ENCODE measurements at regions not wholly inside any gene's neighbourhood (a gene's known extent, or its start where the extent isn't known, plus 50 kb on each side); places are given as distances from the start of the nearest gene placed in this dataset.

DNA sequence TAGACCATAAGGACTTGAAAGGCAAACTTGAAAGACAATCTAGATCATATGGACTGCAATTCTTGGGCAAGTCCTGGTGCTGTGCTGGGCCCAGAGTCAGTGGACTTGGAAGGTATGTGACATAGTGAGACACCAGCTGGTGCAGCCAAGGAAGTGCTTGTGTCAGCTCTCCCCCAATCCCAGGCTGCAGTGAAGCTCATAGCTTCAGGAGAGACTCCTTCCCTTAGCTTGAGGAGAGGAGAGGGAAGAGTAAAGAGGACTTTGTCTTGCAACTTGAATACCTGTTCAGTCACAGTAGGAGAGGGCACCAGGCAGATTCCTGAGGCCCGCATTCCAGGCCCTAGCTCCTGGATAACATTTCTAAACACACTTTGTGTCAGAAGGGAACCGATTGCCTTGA is 127.4 kb upstream of the ZPLD1 start:
- no peak overlapping the region for H3K27ac ChIP-seq (ENCODE audit: insufficient read depth, low read depth, low read length)
- no peaks in the 10 kb centered on the region for H3K9me3 ChIP-seq (replicated peaks; ENCODE audit: control insufficient read depth, insufficient read depth, low read length)
- H4K20me1 ChIP-seq (replicated peaks; ENCODE audit: control insufficient read depth, extremely low read depth, insufficient read depth, low read length), result no peaks in the 10 kb centered on the region
- no TSS peak for BruUV-seq (replicated peaks)
- ChIA-PET POLR2A (no interaction called here), CTCF (no interaction called here)
- H3K4me3 ChIP-seq (replicated peaks in 1 of 3; ENCODE audit: insufficient read depth in 1 of 3, low read depth in 1 of 3, low read length in 3 of 3), result no peak overlapping the region
- DNase-seq (ENCODE audit: low read depth, low spot score), result no peak
- no peak overlapping the region for H3K9ac ChIP-seq (replicated peaks; ENCODE audit: extremely low read depth, insufficient read depth, low read length)
- no peaks in the 10 kb centered on the region for H3K36me3 ChIP-seq (ENCODE audit: control insufficient read depth in 2 of 2, extremely low read depth in 1 of 2, insufficient read depth in 2 of 2, low read length in 2 of 2)
- no peaks in the 10 kb centered on the region for H3K4me1 ChIP-seq (ENCODE audit: control insufficient read depth, extremely low read depth, insufficient read depth, low read length)
- H3K9me1 ChIP-seq (replicated peaks; ENCODE audit: control insufficient read depth, extremely low read depth, insufficient read depth, low read length), result no peaks in the 10 kb centered on the region
- TF ChIP-seq MYC (IDR thresholded peaks at IDR 0.05; ENCODE audit: low read depth, low read length), result no peak
- TF ChIP-seq, protein P1, sequence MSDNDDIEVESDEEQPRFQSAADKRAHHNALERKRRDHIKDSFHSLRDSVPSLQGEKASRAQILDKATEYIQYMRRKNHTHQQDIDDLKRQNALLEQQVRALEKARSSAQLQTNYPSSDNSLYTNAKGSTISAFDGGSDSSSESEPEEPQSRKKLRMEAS (IDR thresholded peaks at IDR 0.05; ENCODE audit: insufficient read depth, insufficient read length), result no peak
- no peak for TF ChIP-seq POLR2A (IDR thresholded peaks at IDR 0.05; ENCODE audit: low read depth, low read length)
- TF ChIP-seq, protein P2, sequence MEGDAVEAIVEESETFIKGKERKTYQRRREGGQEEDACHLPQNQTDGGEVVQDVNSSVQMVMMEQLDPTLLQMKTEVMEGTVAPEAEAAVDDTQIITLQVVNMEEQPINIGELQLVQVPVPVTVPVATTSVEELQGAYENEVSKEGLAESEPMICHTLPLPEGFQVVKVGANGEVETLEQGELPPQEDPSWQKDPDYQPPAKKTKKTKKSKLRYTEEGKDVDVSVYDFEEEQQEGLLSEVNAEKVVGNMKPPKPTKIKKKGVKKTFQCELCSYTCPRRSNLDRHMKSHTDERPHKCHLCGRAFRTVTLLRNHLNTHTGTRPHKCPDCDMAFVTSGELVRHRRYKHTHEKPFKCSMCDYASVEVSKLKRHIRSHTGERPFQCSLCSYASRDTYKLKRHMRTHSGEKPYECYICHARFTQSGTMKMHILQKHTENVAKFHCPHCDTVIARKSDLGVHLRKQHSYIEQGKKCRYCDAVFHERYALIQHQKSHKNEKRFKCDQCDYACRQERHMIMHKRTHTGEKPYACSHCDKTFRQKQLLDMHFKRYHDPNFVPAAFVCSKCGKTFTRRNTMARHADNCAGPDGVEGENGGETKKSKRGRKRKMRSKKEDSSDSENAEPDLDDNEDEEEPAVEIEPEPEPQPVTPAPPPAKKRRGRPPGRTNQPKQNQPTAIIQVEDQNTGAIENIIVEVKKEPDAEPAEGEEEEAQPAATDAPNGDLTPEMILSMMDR (IDR thresholded peaks at IDR 0.05; ENCODE audit: extremely low read depth in 1 of 2, insufficient read depth in 1 of 2, low read depth in 1 of 2, low read length in 2 of 2), result no peak
- no peak for TF ChIP-seq GATA2 (IDR thresholded peaks at IDR 0.05; ENCODE audit: insufficient read depth, insufficient read length, low read depth, low read length)
- no peak for TF ChIP-seq POLR2AphosphoS5 (IDR thresholded peaks at IDR 0.05; ENCODE audit: insufficient read depth, low read depth, low read length)
- TF ChIP-seq FOS (IDR thresholded peaks at IDR 0.05; ENCODE audit: borderline replicate concordance, insufficient read depth, low read length), result no peak
- no peak for TF ChIP-seq EZH2 (IDR thresholded peaks at IDR 0.05; ENCODE audit: borderline replicate concordance, low read depth, low read length, severe bottlenecking)
- TF ChIP-seq JUN (IDR thresholded peaks at IDR 0.05; ENCODE audit: borderline replicate concordance, insufficient read depth, insufficient read length, low read depth), result no peak
- H3K27me3 ChIP-seq (ENCODE audit: control insufficient read depth in 2 of 2, insufficient read depth in 2 of 2, low read length in 2 of 2), result peaks cover 7% of the 10 kb centered on the region in 2 experiments
- dilution Hi-C loops (cut with MboI; ENCODE audit: extremely low pct_ligation_motif_present, low sequenced_read_pairs), result no loop called here
- intact Hi-C loops (cut with micrococcal nuclease), result no loop called here
- H3K4me2 ChIP-seq (ENCODE audit: insufficient read depth, low read length), result no peak overlapping the region
- no peak for FAIRE-seq
- no peak overlapping the region for H2AFZ ChIP-seq (ENCODE audit: low read depth, low read length)
- H3K79me2 ChIP-seq (ENCODE audit: control insufficient read depth, insufficient read depth, low read length), result no peaks in the 10 kb centered on the region
